HEK293 (cell line): ENCODE measurements at regions not wholly inside any gene's neighbourhood (a gene's known extent, or its start where the extent isn't known, plus 50 kb on each side); places are given as distances from the start of the nearest gene placed in this dataset.

ENCODE experiments used
- BCL11A ChIP-seq: fragments of 450-650 bp; formaldehyde crosslinking; IDR thresholded peaks from 2 replicates; pipeline ENCODE4 v1.5.1; 2016; ENCODE audit warnings: low read depth, missing biosample characterization, missing genetic modification characterization
- HOXA7 ChIP-seq: sonication (generic); formaldehyde crosslinking; IDR thresholded peaks from 2 replicates; pipeline ENCODE4 v1.8.1; 2022; ENCODE audit warnings: missing genetic modification reagents, borderline replicate concordance
- SP2 ChIP-seq: fragments of 450-650 bp; formaldehyde crosslinking; IDR thresholded peaks from 2 replicates; pipeline ENCODE4 v1.5.1; 2016; ENCODE audit warnings: missing biosample characterization, missing genetic modification characterization
- TRIM28 ChIP-seq: IDR thresholded peaks from 2 replicates; pipeline ENCODE4 v1.6.1; 2011; ENCODE audit warnings: low read length, control low read depth, borderline replicate concordance
- ZBTB20 ChIP-seq: fragments of 450-650 bp; formaldehyde crosslinking; IDR thresholded peaks from 2 replicates; pipeline ENCODE4 v1.5.1; 2016; ENCODE audit warnings: missing biosample characterization, missing genetic modification characterization
- ZBTB7A ChIP-seq: fragments of 450-650 bp; formaldehyde crosslinking; IDR thresholded peaks from 2 replicates; pipeline ENCODE4 v1.5.1; 2016; ENCODE audit warnings: low read depth, missing biosample characterization, missing genetic modification characterization
- ZBTB8A ChIP-seq: fragments of 450-650 bp; formaldehyde crosslinking; IDR thresholded peaks from 2 replicates; pipeline ENCODE4 v1.5.1; 2016; ENCODE audit warnings: missing biosample characterization, missing genetic modification characterization
- ZNF366 ChIP-seq: fragments of 450-650 bp; formaldehyde crosslinking; conservative IDR thresholded peaks from 2 replicates; pipeline ENCODE4 v1.5.1; 2016; ENCODE audit warnings: missing biosample characterization, missing genetic modification characterization
- ZNF530 ChIP-seq: fragments of 450-650 bp; formaldehyde crosslinking; IDR thresholded peaks from 2 replicates; pipeline ENCODE4 v1.5.1; 2016; ENCODE audit warnings: low read depth, missing biosample characterization, missing genetic modification characterization
- ZNF707 ChIP-seq: fragments of 450-650 bp; formaldehyde crosslinking; IDR thresholded peaks from 2 replicates; pipeline ENCODE4 v1.5.1; 2016; ENCODE audit warnings: missing biosample characterization, missing genetic modification characterization
- ZNF785 ChIP-seq: fragments of 450-650 bp; formaldehyde crosslinking; IDR thresholded peaks from 2 replicates; pipeline ENCODE4 v1.5.1; 2016; ENCODE audit warnings: missing biosample characterization, missing genetic modification characterization
- TF ChIP-seq, protein P1 (sequence below): fragments of 450-650 bp; formaldehyde crosslinking; IDR thresholded peaks from 2 replicates; pipeline ENCODE4 v1.5.1; 2016; ENCODE audit warnings: missing biosample characterization, missing genetic modification characterization
- TF ChIP-seq, protein P2 (sequence below): sonication (generic); formaldehyde crosslinking; IDR thresholded peaks from 2 replicates; pipeline ENCODE4 v1.8.1; 2022; ENCODE audit warnings: mild to moderate bottlenecking, moderate library complexity, missing genetic modification reagents

DNA sequence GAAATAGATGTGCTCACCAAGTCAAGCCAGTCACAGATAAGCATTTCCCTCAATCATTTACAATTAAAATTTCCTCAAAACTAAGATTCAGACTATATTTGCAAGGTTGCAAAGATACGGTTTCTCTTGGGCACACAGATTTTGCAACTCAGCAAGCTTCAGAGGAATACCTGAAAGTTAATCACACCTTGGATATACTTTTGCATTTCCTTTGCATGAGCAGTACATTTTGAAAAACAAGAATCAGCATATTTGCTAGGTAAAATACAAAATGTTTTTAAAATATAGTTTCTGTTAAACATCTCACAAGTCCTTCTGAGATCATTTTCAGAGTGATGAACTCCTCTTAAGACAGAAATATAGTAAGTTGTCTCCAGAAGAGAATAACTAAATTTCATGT, 336.9 kb downstream of the DUSP6 start:
- TF ChIP-seq HOXA7 (CRISPR knock-in tag) (no peak), ZNF785 (no peak), SP2 (tag by site-specific recombination) (no peak), BCL11A (tag by site-specific recombination) (no peak), ZNF530 (no peak), ZNF366 (tag by site-specific recombination) (no peak), ZBTB7A (tag by site-specific recombination) (no peak), ZNF707 (tag by site-specific recombination) (no peak), TRIM28 (no peak), ZBTB20 (tag by site-specific recombination) (no peak), ZBTB8A (tag by site-specific recombination) (no peak)
- TF ChIP-seq, protein P1, sequence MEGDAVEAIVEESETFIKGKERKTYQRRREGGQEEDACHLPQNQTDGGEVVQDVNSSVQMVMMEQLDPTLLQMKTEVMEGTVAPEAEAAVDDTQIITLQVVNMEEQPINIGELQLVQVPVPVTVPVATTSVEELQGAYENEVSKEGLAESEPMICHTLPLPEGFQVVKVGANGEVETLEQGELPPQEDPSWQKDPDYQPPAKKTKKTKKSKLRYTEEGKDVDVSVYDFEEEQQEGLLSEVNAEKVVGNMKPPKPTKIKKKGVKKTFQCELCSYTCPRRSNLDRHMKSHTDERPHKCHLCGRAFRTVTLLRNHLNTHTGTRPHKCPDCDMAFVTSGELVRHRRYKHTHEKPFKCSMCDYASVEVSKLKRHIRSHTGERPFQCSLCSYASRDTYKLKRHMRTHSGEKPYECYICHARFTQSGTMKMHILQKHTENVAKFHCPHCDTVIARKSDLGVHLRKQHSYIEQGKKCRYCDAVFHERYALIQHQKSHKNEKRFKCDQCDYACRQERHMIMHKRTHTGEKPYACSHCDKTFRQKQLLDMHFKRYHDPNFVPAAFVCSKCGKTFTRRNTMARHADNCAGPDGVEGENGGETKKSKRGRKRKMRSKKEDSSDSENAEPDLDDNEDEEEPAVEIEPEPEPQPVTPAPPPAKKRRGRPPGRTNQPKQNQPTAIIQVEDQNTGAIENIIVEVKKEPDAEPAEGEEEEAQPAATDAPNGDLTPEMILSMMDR, result no peak
- TF ChIP-seq, protein P2, sequence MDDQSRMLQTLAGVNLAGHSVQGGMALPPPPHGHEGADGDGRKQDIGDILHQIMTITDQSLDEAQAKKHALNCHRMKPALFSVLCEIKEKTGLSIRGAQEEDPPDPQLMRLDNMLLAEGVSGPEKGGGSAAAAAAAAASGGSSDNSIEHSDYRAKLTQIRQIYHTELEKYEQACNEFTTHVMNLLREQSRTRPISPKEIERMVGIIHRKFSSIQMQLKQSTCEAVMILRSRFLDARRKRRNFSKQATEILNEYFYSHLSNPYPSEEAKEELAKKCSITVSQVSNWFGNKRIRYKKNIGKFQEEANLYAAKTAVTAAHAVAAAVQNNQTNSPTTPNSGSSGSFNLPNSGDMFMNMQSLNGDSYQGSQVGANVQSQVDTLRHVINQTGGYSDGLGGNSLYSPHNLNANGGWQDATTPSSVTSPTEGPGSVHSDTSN, result no peak
